Mucosa of rectum (tissue), 2 donors: ENCODE measurements at regions not wholly inside any gene's neighbourhood (a gene's known extent, or its start where the extent isn't known, plus 50 kb on each side); places are given as distances from the start of the nearest gene placed in this dataset.

Experiments
- H3K27ac ChIP-seq, 2 donors: one replicate each; pipeline ENCODE4 v1.7.0; 2013; ENCODE audit warnings: inconsistent platforms in 2 of 2, low read depth in 2 of 2, low read length in 2 of 2
- H3K27me3 ChIP-seq, 2 donors: one replicate each; pipeline ENCODE4 v1.7.0; 2013; ENCODE audit warnings: low read length in 2 of 2; ENCODE audit not compliant: control insufficient read depth in 2 of 2, insufficient read depth in 2 of 2
- H3K36me3 ChIP-seq, 2 donors: one replicate each; pipeline ENCODE4 v1.7.0; 2013; ENCODE audit warnings: low read length in 2 of 2; ENCODE audit not compliant: control insufficient read depth in 2 of 2, insufficient read depth in 2 of 2
- H3K4me1 ChIP-seq, 2 donors: one replicate each; pipeline ENCODE4 v1.7.0; 2013; ENCODE audit warnings: low read length in 2 of 2, mild to moderate bottlenecking in 1 of 2; ENCODE audit not compliant: control insufficient read depth in 2 of 2, insufficient read depth in 2 of 2
- H3K4me3 ChIP-seq, 2 donors: one replicate each; pipeline ENCODE4 v1.7.0; 2013; ENCODE audit warnings: low read length in 2 of 2
- H3K9ac ChIP-seq, 2 donors: one replicate each; pipeline ENCODE4 v1.7.0; 2013; ENCODE audit warnings: low read length in 2 of 2, low read depth in 1 of 2, mild to moderate bottlenecking in 1 of 2
- H3K9me3 ChIP-seq, 2 donors: one replicate each; pipeline ENCODE4 v1.7.0; 2013; ENCODE audit warnings: low read length in 2 of 2; ENCODE audit not compliant: control insufficient read depth in 2 of 2
- donor health status: healthy.
- donor health status: Normal muscosa, but diverticular disease.

GRCh38 chr9:12930906-12931305 lies 156.1 kb downstream of the LURAP1L start:
- H3K9me3 ChIP-seq: no peaks in the 10 kb centered on the region

GRCh38 chr9:12933957-12934356 lies 159.1 kb downstream of the LURAP1L start:
- Histone ChIP-seq H3K4me1 (no peaks in the 10 kb centered on the region), H3K27ac (no peak overlapping the region), H3K9me3 (no peaks in the 10 kb centered on the region), H3K9ac (no peak overlapping the region), H3K27me3 (no peaks in the 10 kb centered on the region), H3K36me3 (no peaks in the 10 kb centered on the region), H3K4me3 (no peak overlapping the region)

More at GRCh38 chr9:12930906-12931305, 156.1 kb downstream of the LURAP1L start:
- H3K4me3 ChIP-seq: no peak overlapping the region
- no peaks in the 10 kb centered on the region for H3K27me3 ChIP-seq
- H3K4me1 ChIP-seq: no peaks in the 10 kb centered on the region
- no peaks in the 10 kb centered on the region for H3K36me3 ChIP-seq
- no peak overlapping the region for H3K27ac ChIP-seq
- no peak overlapping the region for H3K9ac ChIP-seq

- Histone ChIP-seq H3K27ac (no peak overlapping the region), H3K27me3 (no peaks in the 10 kb centered on the region), H3K36me3 (no peaks in the 10 kb centered on the region), H3K4me3 (no peak overlapping the region), H3K9me3 (no peaks in the 10 kb centered on the region), H3K4me1 (no peaks in the 10 kb centered on the region), H3K9ac (no peak overlapping the region)
Observed at GRCh38 chr9:12934545-12935272, 159.9 kb downstream of the LURAP1L start.

- Histone ChIP-seq H3K36me3 (no peaks in the 10 kb centered on the region), H3K9ac (no peak overlapping the region), H3K9me3 (no peaks in the 10 kb centered on the region), H3K27ac (no peak overlapping the region), H3K27me3 (no peaks in the 10 kb centered on the region), H3K4me1 (no peaks in the 10 kb centered on the region), H3K4me3 (no peak overlapping the region)
Observed at GRCh38 chr9:12935714-12936113, 160.9 kb downstream of the LURAP1L start.

GRCh38 chr9:12954441-12954840 lies 179.6 kb downstream of the LURAP1L start:
- Histone ChIP-seq H3K9me3 (no peaks in the 10 kb centered on the region), H3K4me1 (no peaks in the 10 kb centered on the region), H3K36me3 (no peaks in the 10 kb centered on the region), H3K27me3 (no peaks in the 10 kb centered on the region), H3K9ac (no peak overlapping the region), H3K4me3 (no peak overlapping the region), H3K27ac (no peak overlapping the region)

GRCh38 chr9:12955510-12956163 lies 180.8 kb downstream of the LURAP1L start:
- no peak overlapping the region for H3K27ac ChIP-seq
- no peak overlapping the region for H3K4me3 ChIP-seq
- no peaks in the 10 kb centered on the region for H3K27me3 ChIP-seq
- H3K9ac ChIP-seq: no peak overlapping the region
- H3K9me3 ChIP-seq: no peaks in the 10 kb centered on the region
- H3K4me1 ChIP-seq: no peaks in the 10 kb centered on the region
- H3K36me3 ChIP-seq: no peaks in the 10 kb centered on the region

GRCh38 chr9:12956261-12956660 lies 181.4 kb downstream of the LURAP1L start:
- Histone ChIP-seq H3K36me3 (no peaks in the 10 kb centered on the region), H3K9me3 (no peaks in the 10 kb centered on the region), H3K9ac (no peak overlapping the region), H3K4me1 (no peaks in the 10 kb centered on the region), H3K27ac (no peak overlapping the region), H3K27me3 (no peaks in the 10 kb centered on the region), H3K4me3 (no peak overlapping the region)

GRCh38 chr9:12956805-12957204 lies 182.0 kb downstream of the LURAP1L start:
- H3K27ac ChIP-seq: no peak overlapping the region
- no peaks in the 10 kb centered on the region for H3K27me3 ChIP-seq
- H3K4me1 ChIP-seq: no peaks in the 10 kb centered on the region
- H3K36me3 ChIP-seq: no peaks in the 10 kb centered on the region
- H3K9me3 ChIP-seq: no peaks in the 10 kb centered on the region
- no peak overlapping the region for H3K4me3 ChIP-seq
- H3K9ac ChIP-seq: no peak overlapping the region

- Histone ChIP-seq H3K9ac (no peak overlapping the region), H3K9me3 (no peaks in the 10 kb centered on the region), H3K36me3 (no peaks in the 10 kb centered on the region), H3K4me3 (no peak overlapping the region), H3K4me1 (no peaks in the 10 kb centered on the region), H3K27me3 (no peaks in the 10 kb centered on the region), H3K27ac (no peak overlapping the region)
Observed at GRCh38 chr9:12958279-12958678, 183.5 kb downstream of the LURAP1L start.

- no peaks in the 10 kb centered on the region for H3K9me3 ChIP-seq
- H3K27me3 ChIP-seq: no peaks in the 10 kb centered on the region
- no peak overlapping the region for H3K27ac ChIP-seq
- H3K9ac ChIP-seq: no peak overlapping the region
- H3K4me1 ChIP-seq: no peaks in the 10 kb centered on the region
- no peaks in the 10 kb centered on the region for H3K36me3 ChIP-seq
- no peak overlapping the region for H3K4me3 ChIP-seq
Observed at GRCh38 chr9:12958708-12959107, 183.9 kb downstream of the LURAP1L start.
